Uterus (tissue), 3 donors: ENCODE measurements at regions not wholly inside any gene's neighbourhood (a gene's known extent, or its start where the extent isn't known, plus 50 kb on each side); places are given as distances from the start of the nearest gene placed in this dataset.

Source experiments
- DNase-seq, 2 donors: peaks; one replicate each; pipeline ENCODE4 v3.0.0-alpha.2; 2019 to 2020
- H3K27ac ChIP-seq, 2 donors: fragments of 200-600 bp; sonication (generic); 1 replicate in 1 of 2; 2 replicates in 1 of 2; pipeline ENCODE4 v1.5.1; 2016 to 2018
- H3K27me3 ChIP-seq, 2 donors: fragments of 200-600 bp; sonication (generic); one replicate each; pipeline ENCODE4 v1.5.1; 2018 to 2019; ENCODE audit warnings: control low read depth in 1 of 2
- H3K36me3 ChIP-seq, 2 donors: fragments of 200-600 bp; sonication (generic); one replicate each; pipeline ENCODE4 v1.5.1; 2019; ENCODE audit warnings: control low read depth in 1 of 2
- H3K4me1 ChIP-seq, 2 donors: fragments of 200-600 bp; sonication (generic); one replicate each; pipeline ENCODE4 v1.5.1; 2018 to 2019; ENCODE audit warnings: control low read depth in 1 of 2
- H3K4me3 ChIP-seq, 2 donors: fragments of 200-600 bp; sonication (generic); 1 replicate in 1 of 2; 2 replicates in 1 of 2; pipeline ENCODE4 v1.5.1; 2018 to 2019; ENCODE audit warnings: mild to moderate bottlenecking in 1 of 2
- H3K9me3 ChIP-seq, 2 donors: fragments of 200-600 bp; sonication (generic); one replicate each; pipeline ENCODE4 v1.5.1; 2019; ENCODE audit warnings: control low read depth in 1 of 2
- POLR2A ChIP-seq, 2 donors: fragments of 450-650 bp; IDR thresholded peaks; one replicate each; pipeline ENCODE4 v1.6.1; 2016; ENCODE audit warnings: antibody characterized with exemption in 2 of 2, mild to moderate bottlenecking in 1 of 2, moderate library complexity in 1 of 2
- intact Hi-C: fragments of 100-400 bp; cut with DNase I; formaldehyde crosslinking; loops from one replicate; pipeline ENCODE4 v1.15.1; 2023; ENCODE audit warnings: low total_unique reads
- TF ChIP-seq, protein P1 (sequence below), 4 experiments: fragments of 200-600 bp in 2 of 4; fragments of 450-650 bp in 2 of 4; sonication (generic) in 2 of 4; IDR thresholded peaks; one replicate each; pipeline ENCODE4 v1.5.1; 2016 to 2019; ENCODE audit warnings: antibody characterized with exemption in 4 of 4, mild to moderate bottlenecking in 2 of 4, moderate library complexity in 1 of 4
- donor health status: DM: yes; HTN: yes; CAD: no.

DNA sequence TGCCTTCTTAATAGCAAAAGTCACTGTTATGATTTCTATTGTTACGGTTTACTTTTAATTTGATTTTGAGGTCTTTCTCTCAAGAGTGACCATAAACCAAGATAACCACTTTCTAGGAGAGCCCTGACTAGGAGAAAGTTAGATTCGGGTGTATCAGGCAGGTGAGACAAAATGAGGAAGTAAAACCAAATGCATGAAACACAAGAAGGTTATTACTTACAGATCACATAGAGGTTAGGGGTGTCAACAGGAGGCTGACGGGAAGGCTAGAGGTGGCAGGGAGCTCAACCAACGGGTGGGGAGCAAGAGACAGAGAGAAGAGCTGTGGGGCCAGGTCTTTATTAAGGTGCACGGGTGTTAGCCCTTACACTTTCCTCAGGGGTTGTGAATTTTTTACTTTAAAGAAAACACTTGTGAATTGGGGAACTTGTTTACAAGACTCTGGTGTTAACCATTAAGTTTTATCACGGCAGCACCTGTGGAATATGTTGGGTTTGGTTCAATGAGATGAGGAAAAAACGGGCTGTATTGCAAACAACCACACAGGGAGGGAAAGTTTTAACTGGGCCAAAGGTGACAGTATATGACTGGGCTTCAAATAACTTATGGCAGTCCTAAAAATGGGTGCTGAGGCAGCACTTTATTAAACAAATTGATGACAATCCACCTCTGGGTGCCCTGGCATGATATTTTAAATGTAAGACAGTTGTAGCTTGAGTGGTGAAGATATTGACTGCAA, 154.9 kb downstream of the SDHAF3 start:
- H3K27ac ChIP-seq: no peak overlapping the region
- intact Hi-C loops: no loop called here
- H3K36me3 ChIP-seq: no peaks in the 10 kb centered on the region
- H3K27me3 ChIP-seq: no peaks in the 10 kb centered on the region
- no peak for DNase-seq
- H3K4me3 ChIP-seq: no peak overlapping the region
- H3K4me1 ChIP-seq: no peaks in the 10 kb centered on the region
- TF ChIP-seq POLR2A (IDR thresholded peaks at IDR 0.05): no peak
- H3K9me3 ChIP-seq: no peaks in the 10 kb centered on the region

DNA sequence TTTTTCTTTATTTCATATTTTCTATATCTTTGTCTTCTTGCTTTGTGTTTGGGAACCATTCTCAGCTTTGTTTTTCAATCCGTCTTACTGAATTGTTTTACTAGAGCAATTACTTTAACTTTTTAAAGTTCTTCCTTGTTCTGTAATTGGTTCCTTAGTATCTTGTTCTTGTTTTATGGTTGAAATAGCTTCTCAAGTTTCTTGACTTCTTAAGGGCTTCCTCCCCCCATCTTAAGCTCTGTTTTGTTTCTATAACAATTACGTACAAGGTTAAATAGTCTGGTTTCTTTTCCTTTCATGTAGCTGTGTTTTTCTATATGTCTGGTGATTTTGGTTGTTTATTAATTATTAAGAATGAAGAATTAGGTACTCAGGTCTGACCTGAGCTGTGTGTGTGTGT, 158.0 kb downstream of the SDHAF3 start:
- no peaks in the 10 kb centered on the region for H3K4me1 ChIP-seq
- DNase-seq: no peak
- H3K9me3 ChIP-seq: no peaks in the 10 kb centered on the region
- no peaks in the 10 kb centered on the region for H3K27me3 ChIP-seq
- no peak for TF ChIP-seq POLR2A (IDR thresholded peaks at IDR 0.05)
- TF ChIP-seq, protein P1, sequence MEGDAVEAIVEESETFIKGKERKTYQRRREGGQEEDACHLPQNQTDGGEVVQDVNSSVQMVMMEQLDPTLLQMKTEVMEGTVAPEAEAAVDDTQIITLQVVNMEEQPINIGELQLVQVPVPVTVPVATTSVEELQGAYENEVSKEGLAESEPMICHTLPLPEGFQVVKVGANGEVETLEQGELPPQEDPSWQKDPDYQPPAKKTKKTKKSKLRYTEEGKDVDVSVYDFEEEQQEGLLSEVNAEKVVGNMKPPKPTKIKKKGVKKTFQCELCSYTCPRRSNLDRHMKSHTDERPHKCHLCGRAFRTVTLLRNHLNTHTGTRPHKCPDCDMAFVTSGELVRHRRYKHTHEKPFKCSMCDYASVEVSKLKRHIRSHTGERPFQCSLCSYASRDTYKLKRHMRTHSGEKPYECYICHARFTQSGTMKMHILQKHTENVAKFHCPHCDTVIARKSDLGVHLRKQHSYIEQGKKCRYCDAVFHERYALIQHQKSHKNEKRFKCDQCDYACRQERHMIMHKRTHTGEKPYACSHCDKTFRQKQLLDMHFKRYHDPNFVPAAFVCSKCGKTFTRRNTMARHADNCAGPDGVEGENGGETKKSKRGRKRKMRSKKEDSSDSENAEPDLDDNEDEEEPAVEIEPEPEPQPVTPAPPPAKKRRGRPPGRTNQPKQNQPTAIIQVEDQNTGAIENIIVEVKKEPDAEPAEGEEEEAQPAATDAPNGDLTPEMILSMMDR (IDR thresholded peaks at IDR 0.05): no peak
- no peak overlapping the region for H3K27ac ChIP-seq
- H3K36me3 ChIP-seq: no peaks in the 10 kb centered on the region
- no peak overlapping the region for H3K4me3 ChIP-seq
- intact Hi-C loops: no loop called here

DNA sequence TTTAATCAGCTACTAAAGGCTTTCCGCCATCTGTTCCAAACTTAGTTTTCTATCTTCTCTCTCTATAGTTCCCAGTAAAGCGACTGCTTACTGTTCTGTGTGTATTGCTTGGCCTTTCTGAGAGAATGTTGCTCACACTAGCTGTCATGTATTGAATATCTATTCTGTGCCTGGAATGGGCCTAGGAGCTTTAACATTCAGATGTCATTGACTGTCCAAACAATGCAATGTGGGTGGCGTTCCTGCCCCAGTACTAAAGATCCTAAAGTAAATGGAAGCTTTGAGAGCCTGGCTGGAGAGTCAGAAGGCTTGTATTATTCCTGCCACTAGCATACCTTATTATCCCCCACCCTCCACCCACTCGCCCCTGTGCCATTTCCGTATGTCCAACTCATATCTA, 163.5 kb downstream of the SDHAF3 start:
- TF ChIP-seq POLR2A (IDR thresholded peaks at IDR 0.05): no peak
- TF ChIP-seq, protein P1 (IDR thresholded peaks at IDR 0.05): no peak
- no peak for DNase-seq
- no peak overlapping the region for H3K27ac ChIP-seq
- H3K27me3 ChIP-seq: no peaks in the 10 kb centered on the region
- H3K9me3 ChIP-seq: no peaks in the 10 kb centered on the region
- H3K4me1 ChIP-seq: no peaks in the 10 kb centered on the region
- no peak overlapping the region for H3K4me3 ChIP-seq
- intact Hi-C loops: no loop called here
- no peaks in the 10 kb centered on the region for H3K36me3 ChIP-seq

DNA sequence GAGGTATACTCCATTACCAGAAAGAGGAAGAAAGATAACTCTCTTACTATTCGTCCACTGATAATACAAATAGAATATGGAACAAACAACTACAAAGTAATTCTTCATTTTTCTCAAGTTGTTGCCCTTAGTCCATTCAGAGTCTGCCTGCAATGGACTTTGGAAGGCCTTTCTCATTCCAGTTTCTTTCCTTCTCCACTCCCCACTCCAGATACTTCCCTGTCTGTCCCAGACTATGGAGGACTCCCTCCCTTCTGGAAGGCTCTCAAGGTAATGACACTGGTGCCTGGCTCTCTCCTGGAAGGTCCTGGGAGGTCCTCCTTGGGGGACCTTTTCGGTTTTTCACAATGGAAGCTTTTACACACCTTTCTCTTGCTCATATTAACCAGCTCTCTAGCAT, 167.8 kb downstream of the SDHAF3 start:
- intact Hi-C loops: no loop called here

GRCh38 chr7:97293031-97293430, 175.5 kb downstream of the SDHAF3 start:
- H3K4me1 ChIP-seq: no peaks in the 10 kb centered on the region
- no peak for DNase-seq
- H3K9me3 ChIP-seq: no peaks in the 10 kb centered on the region
- H3K4me3 ChIP-seq: no peak overlapping the region
- intact Hi-C loops: no loop called here
- H3K27ac ChIP-seq: no peak overlapping the region
- no peaks in the 10 kb centered on the region for H3K27me3 ChIP-seq
- H3K36me3 ChIP-seq: no peaks in the 10 kb centered on the region
- no peak for TF ChIP-seq POLR2A (IDR thresholded peaks at IDR 0.05)
- TF ChIP-seq, protein P1 (IDR thresholded peaks at IDR 0.05): no peak

More for the DNA sequence above, 167.8 kb downstream of the SDHAF3 start:
- H3K27me3 ChIP-seq: no peaks in the 10 kb centered on the region
- no peak for DNase-seq
- H3K36me3 ChIP-seq: peaks cover 0 to 4% of the 10 kb centered on the region in 2 donors
- TF ChIP-seq POLR2A (IDR thresholded peaks at IDR 0.05): no peak
- TF ChIP-seq, protein P1 (IDR thresholded peaks at IDR 0.05): no peak
- H3K4me3 ChIP-seq: no peak overlapping the region
- H3K9me3 ChIP-seq: no peaks in the 10 kb centered on the region
- no peak overlapping the region for H3K27ac ChIP-seq
- no peaks in the 10 kb centered on the region for H3K4me1 ChIP-seq
